SU-DHL-6 (cell line): ENCODE measurements at regions not wholly inside any gene's neighbourhood (a gene's known extent, or its start where the extent isn't known, plus 50 kb on each side); places are given as distances from the start of the nearest gene placed in this dataset.

ENCODE experiments used
- H2AFZ ChIP-seq: fragments of 200-600 bp; sonication (generic); 2 replicates; pipeline ENCODE4 v1.6.1; 2014; ENCODE audit warnings: low read depth, mild to moderate bottlenecking, moderate library complexity, mixed read lengths, antibody characterized with exemption, low read length; ENCODE audit not compliant: severe bottlenecking
- H3F3A ChIP-seq: fragments of 200-600 bp; shearing (Covaris generic); 2 replicates; pipeline ENCODE4 v1.6.0; 2016; ENCODE audit warnings: antibody characterized with exemption, mild to moderate bottlenecking; ENCODE audit not compliant: insufficient read depth
- H3K27ac ChIP-seq: fragments of 200-600 bp; sonication (generic); 2 replicates; pipeline ENCODE4 v1.5.1; 2016; ENCODE audit warnings: low read depth, mild to moderate bottlenecking, low read length, moderate library complexity, mixed read lengths
- H3K27me3 ChIP-seq: fragments of 200-600 bp; sonication (generic), shearing (Covaris generic); 2 replicates; pipeline ENCODE4 v1.6.0; 2014; ENCODE audit warnings: mild to moderate bottlenecking, low read length
- H3K36me3 ChIP-seq: fragments of 200-600 bp; sonication (generic); 2 replicates; pipeline ENCODE4 v1.6.1; 2014; ENCODE audit warnings: mild to moderate bottlenecking, low read length, mixed read lengths
- H3K4me2 ChIP-seq: fragments of 300-600, 200-600 bp; shearing (Covaris generic), sonication (generic); 2 replicates; pipeline ENCODE4 v1.6.0; 2014; ENCODE audit warnings: low read length, low read depth, mild to moderate bottlenecking; ENCODE audit not compliant: poor library complexity, severe bottlenecking
- H3K4me3 ChIP-seq: fragments of 200-600 bp; sonication (generic); 2 replicates; pipeline ENCODE4 v1.5.1; 2014; ENCODE audit warnings: antibody characterized with exemption, low read length, mild to moderate bottlenecking, mixed read lengths; ENCODE audit not compliant: insufficient read depth, poor library complexity, severe bottlenecking
- H3K79me2 ChIP-seq: fragments of 200-600 bp; sonication (generic); 2 replicates; pipeline ENCODE4 v1.6.1; 2014; ENCODE audit warnings: mild to moderate bottlenecking, low read length, moderate library complexity; ENCODE audit not compliant: insufficient read depth
- H3K9ac ChIP-seq: fragments of 200-600 bp; sonication (generic); 2 replicates; pipeline ENCODE4 v1.7.0; 2014; ENCODE audit warnings: mild to moderate bottlenecking, low read length
- H3K9me2 ChIP-seq: fragments of 200-600 bp; sonication (generic); replicated peaks from 2 replicates; pipeline ENCODE4 v1.6.1; 2014; ENCODE audit warnings: low read length; ENCODE audit not compliant: insufficient read depth
- H3K9me3 ChIP-seq: fragments of 200-600 bp; sonication (generic); 2 replicates; pipeline ENCODE4 v1.6.1; 2014; ENCODE audit warnings: low read length, mixed read lengths; ENCODE audit not compliant: insufficient read depth
- H4K20me1 ChIP-seq: fragments of 200-600 bp; sonication (generic); 2 replicates; pipeline ENCODE4 v1.6.1; 2014; ENCODE audit warnings: low read depth, mild to moderate bottlenecking, antibody characterized with exemption, low read length, moderate library complexity, mixed read lengths
- EZH2phosphoT487 ChIP-seq: fragments of 200-600 bp; sonication (generic), shearing (Covaris generic); conservative IDR thresholded peaks from 2 replicates; pipeline ENCODE4 v1.6.1; 2018; ENCODE audit warnings: mild to moderate bottlenecking, antibody characterized with exemption, low read length, moderate library complexity, mixed read lengths
- TF ChIP-seq, protein P1 (sequence below): fragments of 200-600 bp; sonication (generic); IDR thresholded peaks from one replicate; pipeline ENCODE4 v1.5.1; 2017; ENCODE audit warnings: antibody characterized with exemption, mild to moderate bottlenecking, low read length, moderate library complexity; ENCODE audit not compliant: insufficient read depth, poor library complexity, severe bottlenecking

- no peak overlapping the region for H3K27ac ChIP-seq
These were observed 463.1 kb downstream of the SATB2 start for GRCh38 chr2:198994678-198995077.

GRCh38 chr2:198991431-198991830 lies 466.3 kb downstream of the SATB2 start:
- no peaks in the 10 kb centered on the region for H3K36me3 ChIP-seq
- H3K27me3 ChIP-seq: no peaks in the 10 kb centered on the region
- H3K4me2 ChIP-seq: no peak overlapping the region
- H3K9me2 ChIP-seq: no peaks in the 10 kb centered on the region
- TF ChIP-seq EZH2phosphoT487: no peak
- TF ChIP-seq, protein P1, sequence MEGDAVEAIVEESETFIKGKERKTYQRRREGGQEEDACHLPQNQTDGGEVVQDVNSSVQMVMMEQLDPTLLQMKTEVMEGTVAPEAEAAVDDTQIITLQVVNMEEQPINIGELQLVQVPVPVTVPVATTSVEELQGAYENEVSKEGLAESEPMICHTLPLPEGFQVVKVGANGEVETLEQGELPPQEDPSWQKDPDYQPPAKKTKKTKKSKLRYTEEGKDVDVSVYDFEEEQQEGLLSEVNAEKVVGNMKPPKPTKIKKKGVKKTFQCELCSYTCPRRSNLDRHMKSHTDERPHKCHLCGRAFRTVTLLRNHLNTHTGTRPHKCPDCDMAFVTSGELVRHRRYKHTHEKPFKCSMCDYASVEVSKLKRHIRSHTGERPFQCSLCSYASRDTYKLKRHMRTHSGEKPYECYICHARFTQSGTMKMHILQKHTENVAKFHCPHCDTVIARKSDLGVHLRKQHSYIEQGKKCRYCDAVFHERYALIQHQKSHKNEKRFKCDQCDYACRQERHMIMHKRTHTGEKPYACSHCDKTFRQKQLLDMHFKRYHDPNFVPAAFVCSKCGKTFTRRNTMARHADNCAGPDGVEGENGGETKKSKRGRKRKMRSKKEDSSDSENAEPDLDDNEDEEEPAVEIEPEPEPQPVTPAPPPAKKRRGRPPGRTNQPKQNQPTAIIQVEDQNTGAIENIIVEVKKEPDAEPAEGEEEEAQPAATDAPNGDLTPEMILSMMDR: no peak
- no peaks in the 10 kb centered on the region for H3K9me3 ChIP-seq
- no peaks in the 10 kb centered on the region for H3F3A ChIP-seq
- H3K4me3 ChIP-seq: no peak overlapping the region
- no peaks in the 10 kb centered on the region for H3K79me2 ChIP-seq
- H4K20me1 ChIP-seq: no peaks in the 10 kb centered on the region
- H3K9ac ChIP-seq: no peak overlapping the region
- no peak overlapping the region for H2AFZ ChIP-seq
- no peak overlapping the region for H3K27ac ChIP-seq

More at GRCh38 chr2:198994678-198995077, 463.1 kb downstream of the SATB2 start:
- Histone ChIP-seq H3K9me3 (no peaks in the 10 kb centered on the region), H3K27me3 (no peaks in the 10 kb centered on the region), H3K9ac (no peak overlapping the region), H2AFZ (no peak overlapping the region), H3F3A (no peaks in the 10 kb centered on the region), H3K4me2 (no peak overlapping the region), H3K4me3 (no peak overlapping the region), H4K20me1 (no peaks in the 10 kb centered on the region), H3K79me2 (no peaks in the 10 kb centered on the region), H3K36me3 (no peaks in the 10 kb centered on the region), H3K9me2 (no peaks in the 10 kb centered on the region)
- no peak for TF ChIP-seq EZH2phosphoT487
- TF ChIP-seq, protein P1: no peak

DNA sequence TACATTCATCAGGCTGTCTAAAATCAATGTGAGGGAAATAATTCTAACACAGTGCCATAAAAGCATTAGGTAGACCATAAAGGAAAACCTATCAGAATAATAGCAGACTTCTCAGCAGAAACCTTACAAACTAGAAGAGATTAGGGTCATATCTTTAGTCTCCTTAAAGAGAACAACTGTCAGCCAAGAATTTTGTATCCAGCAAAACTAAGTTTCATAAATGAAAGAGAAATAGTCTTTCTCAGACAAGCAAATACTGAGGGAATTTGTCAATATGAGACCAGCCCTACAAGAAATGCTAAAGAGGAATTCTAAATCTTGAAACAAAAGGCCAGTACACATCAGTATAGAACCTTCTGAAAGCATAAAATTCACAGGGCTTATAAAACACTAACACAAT lies 482.0 kb downstream of the SATB2 start:
- Histone ChIP-seq H3F3A (no peaks in the 10 kb centered on the region), H3K9me2 (no peaks in the 10 kb centered on the region), H3K27me3 (no peaks in the 10 kb centered on the region), H3K4me3 (no peak overlapping the region), H3K36me3 (no peaks in the 10 kb centered on the region), H3K27ac (no peak overlapping the region), H2AFZ (no peak overlapping the region), H3K4me2 (no peak overlapping the region), H3K79me2 (no peaks in the 10 kb centered on the region), H4K20me1 (no peaks in the 10 kb centered on the region), H3K9ac (no peak overlapping the region), H3K9me3 (no peaks in the 10 kb centered on the region)
- TF ChIP-seq EZH2phosphoT487: no peak
- TF ChIP-seq, protein P1: no peak

DNA sequence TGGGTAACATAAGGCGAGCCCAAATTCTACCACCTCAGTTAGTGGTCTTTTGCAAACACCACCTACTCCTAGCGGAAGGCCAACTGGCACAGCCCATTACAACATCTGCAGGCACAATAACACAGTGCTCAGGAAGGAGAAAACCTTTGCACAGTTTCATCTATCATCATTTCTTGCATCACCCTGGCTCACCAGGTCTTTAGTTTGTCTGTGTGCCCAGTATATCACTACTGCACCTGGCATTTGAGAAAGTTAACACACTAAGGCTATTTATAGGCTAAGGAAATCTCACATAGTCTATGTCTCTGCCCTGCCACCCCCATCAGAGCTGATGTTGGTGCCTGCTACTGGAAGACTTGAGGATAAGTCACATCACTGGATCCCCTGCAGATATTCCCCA lies 484.0 kb downstream of the SATB2 start:
- no peaks in the 10 kb centered on the region for H3K79me2 ChIP-seq
- no peak overlapping the region for H3K27ac ChIP-seq
- H3K9ac ChIP-seq: no peak overlapping the region
- no peak overlapping the region for H3K4me2 ChIP-seq
- no peaks in the 10 kb centered on the region for H4K20me1 ChIP-seq
- H3K9me2 ChIP-seq: no peaks in the 10 kb centered on the region
- H3F3A ChIP-seq: no peaks in the 10 kb centered on the region
- TF ChIP-seq, protein P1: no peak
- TF ChIP-seq EZH2phosphoT487: no peak
- H2AFZ ChIP-seq: no peak overlapping the region
- H3K36me3 ChIP-seq: no peaks in the 10 kb centered on the region
- no peaks in the 10 kb centered on the region for H3K9me3 ChIP-seq
- H3K27me3 ChIP-seq: no peaks in the 10 kb centered on the region
- H3K4me3 ChIP-seq: no peak overlapping the region
